Stimulated activated CD4-positive, alpha-beta T cell treated with anti-CD3 and anti-CD28 coated beads, TNF-alpha, amount 100 ng/mL, for 24 hours (primary cell): ENCODE measurements at regions not wholly inside any gene's neighbourhood (a gene's known extent, or its start where the extent isn't known, plus 50 kb on each side); places are given as distances from the start of the nearest gene placed in this dataset.
"Not testable (repeated sequence)": the region's sequence is repeated elsewhere in the genome, so short reads cannot be mapped to it uniquely, and the experiment has no call there.

Experiments used
- DNase-seq, 3 experiments: peaks; one replicate each; pipeline ENCODE4 v3.0.0-alpha.2; 2020; ENCODE audit warnings: low read depth in 3 of 3

- DNase-seq, result no peak
These were observed 156.3 kb upstream of the MVB12B start for GRCh38 chr9:126170286-126170823.

- DNase-seq, result no peak
These were observed 155.0 kb upstream of the MVB12B start for GRCh38 chr9:126171641-126172040.

- no peak for DNase-seq
These were observed 153.2 kb upstream of the MVB12B start for GRCh38 chr9:126173401-126173800.

- no peak for DNase-seq
These were observed 152.7 kb upstream of the MVB12B start for GRCh38 chr9:126173929-126174328.

- DNase-seq, result no peak
These were observed 143.4 kb upstream of the MVB12B start for GRCh38 chr9:126183266-126183665.

- not testable (repeated sequence) for DNase-seq
These were observed 135.6 kb upstream of the MVB12B start for GRCh38 chr9:126190994-126191393.

- DNase-seq, result no peak
These were observed 127.8 kb upstream of the MVB12B start for GRCh38 chr9:126198854-126199253.

GRCh38 chr9:126203313-126203712 lies 123.3 kb upstream of the MVB12B start:
- no peak for DNase-seq

GRCh38 chr9:126204197-126204596 lies 122.4 kb upstream of the MVB12B start:
- DNase-seq, result no peak

GRCh38 chr9:126204708-126205225 lies 121.9 kb upstream of the MVB12B start:
- DNase-seq, result no peak

GRCh38 chr9:126205265-126205664 lies 121.4 kb upstream of the MVB12B start:
- no peak for DNase-seq

GRCh38 chr9:126205845-126206498 lies 120.7 kb upstream of the MVB12B start:
- DNase-seq, result no peak

- no peak for DNase-seq
These were observed 119.4 kb upstream of the MVB12B start for GRCh38 chr9:126207256-126207655.

GRCh38 chr9:126208216-126208758 lies 118.3 kb upstream of the MVB12B start:
- no peak for DNase-seq

- no peak for DNase-seq
These were observed 115.1 kb upstream of the MVB12B start for GRCh38 chr9:126211441-126212074.

- DNase-seq, result no peak
These were observed 111.1 kb upstream of the MVB12B start for GRCh38 chr9:126215486-126215885.

GRCh38 chr9:126216826-126217225 lies 109.8 kb upstream of the MVB12B start:
- no peak for DNase-seq

- DNase-seq, result no peak
These were observed 109.4 kb upstream of the MVB12B start for GRCh38 chr9:126217250-126217653.

GRCh38 chr9:126217797-126218196 lies 108.8 kb upstream of the MVB12B start:
- no peak for DNase-seq

- DNase-seq, result no peak
These were observed 108.1 kb upstream of the MVB12B start for GRCh38 chr9:126218359-126219125.

GRCh38 chr9:126219166-126219565 lies 107.5 kb upstream of the MVB12B start:
- no peak for DNase-seq

GRCh38 chr9:126219648-126220063 lies 107.0 kb upstream of the MVB12B start:
- DNase-seq, result no peak
